ENCODE measurements at regions not wholly inside any gene's neighbourhood (a gene's known extent, or its start where the extent isn't known, plus 50 kb on each side); places are given as distances from the start of the nearest gene placed in this dataset.
"Not testable (repeated sequence)": the region's sequence is repeated elsewhere in the genome, so short reads cannot be mapped to it uniquely, and the experiment has no call there.

DNA sequence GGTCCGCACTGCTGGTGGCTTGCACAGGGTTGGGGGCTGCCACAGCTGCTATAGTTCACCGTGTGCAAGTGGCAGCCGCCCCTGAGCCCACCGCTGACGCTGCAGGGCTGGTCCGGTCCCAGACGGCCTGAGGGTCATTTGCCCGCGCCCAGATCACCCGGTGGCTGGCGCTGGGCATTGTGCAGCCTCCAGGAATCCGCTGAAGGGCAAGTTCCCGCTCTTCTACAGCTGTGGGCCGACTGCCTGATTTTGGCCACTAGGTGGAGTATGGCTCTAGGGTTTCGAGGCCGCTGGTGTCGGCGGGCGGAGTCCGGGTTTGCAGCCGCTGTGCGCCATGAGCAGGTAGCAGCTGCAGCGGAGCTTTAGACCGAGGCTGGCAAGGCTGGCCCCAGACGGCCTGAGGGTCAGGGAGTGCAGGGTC lies 581.8 kb downstream of the TUBA3C start:
- not testable (repeated sequence) for H3K4me1 ChIP-seq (ENCODE audit: insufficient read depth, low read length); H3K9ac ChIP-seq (ENCODE audit: low read depth, low read length); H3K36me3 ChIP-seq (ENCODE audit: insufficient read depth, low read length); H3K9me3 ChIP-seq (ENCODE audit: control insufficient read depth, insufficient read depth, low read length)

DNA sequence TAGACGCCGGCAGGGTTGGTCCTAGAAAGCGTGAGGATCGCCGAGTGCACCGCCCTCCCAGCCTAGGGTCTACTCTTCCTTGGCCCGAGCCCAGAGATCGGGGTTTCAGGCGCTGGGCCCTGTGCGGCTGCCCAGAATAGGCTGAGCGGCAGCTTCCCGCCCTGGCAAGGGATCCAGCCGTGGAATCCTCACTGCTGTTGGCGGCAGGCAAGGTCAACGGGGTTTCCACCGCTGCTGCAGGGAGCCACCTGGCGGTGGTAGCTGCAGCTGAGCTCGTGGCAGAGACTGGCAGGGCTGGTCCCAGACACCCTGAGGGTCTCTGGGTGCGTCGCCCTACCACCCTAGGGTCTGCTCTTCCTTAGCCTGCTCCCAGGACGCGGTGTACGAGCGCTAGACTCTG lies 583.1 kb downstream of the TUBA3C start:
- not testable (repeated sequence) for H3K9me3 ChIP-seq (ENCODE audit: control insufficient read depth, insufficient read depth, low read length); H3K36me3 ChIP-seq (ENCODE audit: insufficient read depth, low read length); H3K4me1 ChIP-seq (ENCODE audit: insufficient read depth, low read length); H3K9ac ChIP-seq (ENCODE audit: low read depth, low read length)

DNA sequence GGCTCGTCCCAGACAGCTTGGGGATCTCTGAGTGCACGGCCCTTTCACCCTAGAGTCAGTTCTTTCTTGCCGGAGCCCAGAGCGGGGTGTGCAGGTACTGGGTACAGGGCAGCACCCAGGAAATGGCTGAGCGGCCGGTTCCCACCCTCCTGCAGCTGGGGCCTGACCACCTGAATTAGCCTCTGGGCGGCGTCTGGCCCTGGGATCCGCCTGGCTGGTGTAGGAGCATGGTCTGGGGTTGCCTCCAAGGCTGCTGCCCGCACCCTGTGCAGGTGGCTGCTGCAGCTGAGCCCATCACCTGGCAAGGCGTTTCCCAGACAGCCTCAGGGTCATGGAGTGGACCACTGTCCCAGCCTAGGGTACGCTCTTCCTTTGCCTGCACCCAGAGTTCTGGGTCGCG lies 583.7 kb downstream of the TUBA3C start:
- H3K9ac ChIP-seq (ENCODE audit: low read depth, low read length); H3K4me1 ChIP-seq (ENCODE audit: insufficient read depth, low read length); H3K36me3 ChIP-seq (ENCODE audit: insufficient read depth, low read length); H3K9me3 ChIP-seq (ENCODE audit: control insufficient read depth, insufficient read depth, low read length): not testable (repeated sequence)

DNA sequence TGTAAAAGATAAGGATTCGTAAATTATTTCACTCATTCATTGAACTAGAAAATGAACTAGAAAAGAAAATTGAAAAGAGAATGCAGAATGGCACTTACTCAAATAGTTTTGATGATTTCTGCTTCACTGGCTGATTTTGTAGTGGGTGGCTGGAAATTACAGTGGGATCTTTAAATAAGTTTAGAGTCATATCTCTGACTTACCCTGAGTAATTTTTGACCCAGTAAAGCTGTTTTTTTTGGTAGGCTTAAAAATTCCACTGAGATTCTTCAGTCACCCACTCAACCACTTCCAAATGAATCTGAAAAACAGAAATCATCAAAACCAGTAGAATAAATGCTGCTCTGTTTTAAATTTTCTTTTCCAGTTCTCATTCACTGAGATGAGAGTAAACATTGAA lies 604.5 kb downstream of the TUBA3C start:
- not testable (repeated sequence) for H3K36me3 ChIP-seq (ENCODE audit: insufficient read depth, low read length); H3K9ac ChIP-seq (ENCODE audit: low read depth, low read length); H3K9me3 ChIP-seq (ENCODE audit: control insufficient read depth, insufficient read depth, low read length); H3K4me1 ChIP-seq (ENCODE audit: insufficient read depth, low read length)

DNA sequence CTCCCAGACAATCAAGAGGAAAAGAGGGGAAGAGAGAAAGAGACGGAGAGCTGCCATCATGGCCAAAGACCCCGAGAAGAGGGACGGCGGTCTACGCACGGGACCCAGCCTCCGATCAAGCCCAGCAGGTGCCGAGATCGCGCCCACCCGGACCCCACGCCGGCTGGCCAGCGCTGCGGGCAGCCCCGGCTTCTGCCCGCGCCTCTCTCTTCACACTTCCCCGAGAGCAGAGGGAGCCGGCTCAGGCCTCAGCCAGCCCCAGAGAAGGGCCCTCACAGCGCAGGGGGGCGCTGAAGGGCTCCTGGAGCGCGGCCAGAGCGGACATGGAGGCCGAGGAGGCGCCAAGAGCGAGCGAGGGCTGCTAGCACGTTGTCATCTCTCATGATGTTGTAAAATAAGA lies 613.7 kb downstream of the TUBA3C start:
- not testable (repeated sequence) for H3K9me3 ChIP-seq (ENCODE audit: control insufficient read depth, insufficient read depth, low read length); H3K36me3 ChIP-seq (ENCODE audit: insufficient read depth, low read length); H3K9ac ChIP-seq (ENCODE audit: low read depth, low read length)

More for the DNA sequence above, 613.7 kb downstream of the TUBA3C start:
- not testable (repeated sequence) for H3K4me1 ChIP-seq (ENCODE audit: insufficient read depth, low read length)

All from ES-I3 (cell line).